WTC11 (cell line): ENCODE measurements at regions not wholly inside any gene's neighbourhood (a gene's known extent, or its start where the extent isn't known, plus 50 kb on each side); places are given as distances from the start of the nearest gene placed in this dataset.

Experiments used
- ATF1 ChIP-seq: sonication (generic); formaldehyde crosslinking; IDR thresholded peaks from 2 replicates; pipeline ENCODE4 v1.8.1; 2023; ENCODE audit warnings: mild to moderate bottlenecking, moderate library complexity, missing genetic modification reagents
- FOXK1 ChIP-seq: sonication (generic); formaldehyde crosslinking; IDR thresholded peaks from 2 replicates; pipeline ENCODE4 v1.8.0; 2022; ENCODE audit warnings: mild to moderate bottlenecking, moderate library complexity, missing genetic modification reagents
- IRF2 ChIP-seq: sonication (generic); formaldehyde crosslinking; IDR thresholded peaks from 2 replicates; pipeline ENCODE4 v1.8.0; 2022; ENCODE audit warnings: low read depth, missing genetic modification reagents, borderline replicate concordance
- NFYB ChIP-seq: sonication (generic); formaldehyde crosslinking; conservative IDR thresholded peaks from 2 replicates; pipeline ENCODE4 v1.8.0; 2022; ENCODE audit warnings: low read depth, missing genetic modification reagents
- NR3C1 ChIP-seq: sonication (generic); formaldehyde crosslinking; conservative IDR thresholded peaks from 2 replicates; pipeline ENCODE4 v1.8.1; 2023; ENCODE audit warnings: low read depth, mild to moderate bottlenecking, missing genetic modification reagents
- SP1 ChIP-seq: sonication (generic); formaldehyde crosslinking; conservative IDR thresholded peaks from 2 replicates; pipeline ENCODE4 v1.8.1; 2022; ENCODE audit warnings: missing genetic modification reagents
- TCF7 ChIP-seq: sonication (generic); formaldehyde crosslinking; IDR thresholded peaks from 2 replicates; pipeline ENCODE4 v1.8.0; 2022; ENCODE audit warnings: mild to moderate bottlenecking, low read depth, missing genetic modification reagents, moderate library complexity
- ZNF423 ChIP-seq: fragments of 250-450 bp; sonication (Bioruptor Pico); IDR thresholded peaks from 2 replicates; pipeline ENCODE4 v2.1.2; 2022; ENCODE audit warnings: mild to moderate bottlenecking, moderate library complexity
- TF ChIP-seq, protein P1 (sequence below): fragments of 200-600 bp; IDR thresholded peaks from 2 replicates; pipeline ENCODE4 v1.8.0; 2022; ENCODE audit warnings: antibody characterized with exemption
- TF ChIP-seq, protein P2 (sequence below): sonication (generic); formaldehyde crosslinking; IDR thresholded peaks from 2 replicates; pipeline ENCODE4 v1.8.0; 2022; ENCODE audit warnings: mild to moderate bottlenecking, missing genetic modification reagents
- TF ChIP-seq, protein P3 (sequence below): sonication (generic); formaldehyde crosslinking; IDR thresholded peaks from 2 replicates; pipeline ENCODE4 v1.8.1; 2023; ENCODE audit warnings: mild to moderate bottlenecking, missing genetic modification reagents
- TF ChIP-seq, protein P4 (sequence below): sonication (generic); formaldehyde crosslinking; IDR thresholded peaks from 2 replicates; pipeline ENCODE4 v1.8.1; 2023; ENCODE audit warnings: mild to moderate bottlenecking, missing genetic modification reagents
- TF ChIP-seq, protein P5 (sequence below): sonication (generic); formaldehyde crosslinking; IDR thresholded peaks from 2 replicates; pipeline ENCODE4 v1.8.1; 2022; ENCODE audit warnings: low read depth, mild to moderate bottlenecking, moderate library complexity, missing genetic modification reagents, borderline replicate concordance
- TF ChIP-seq, protein P6 (sequence below): fragments of 250-450 bp; sonication (Bioruptor Pico); IDR thresholded peaks from 2 replicates; pipeline ENCODE4 v1.9.0; 2021; ENCODE audit warnings: mild to moderate bottlenecking, borderline replicate concordance

DNA sequence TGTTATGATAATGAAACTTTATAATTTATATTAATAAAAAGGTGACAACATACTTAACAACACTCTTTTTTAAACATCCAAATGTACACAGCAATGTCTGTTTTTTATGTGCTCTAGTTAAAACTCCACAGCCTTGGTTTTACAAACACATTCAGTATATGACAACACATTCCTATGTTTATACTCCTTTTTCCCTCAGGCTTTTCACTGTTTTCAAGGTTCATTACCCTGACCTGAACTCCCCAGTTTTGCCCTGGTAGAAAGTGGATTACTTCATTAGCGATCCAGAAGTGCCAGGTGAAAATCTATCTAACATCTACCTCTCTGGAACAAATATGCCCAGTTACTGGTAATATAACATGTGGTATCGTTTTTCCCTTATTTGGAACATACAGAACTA lies 340.2 kb upstream of the DDHD1 start:
- TF ChIP-seq, protein P1, sequence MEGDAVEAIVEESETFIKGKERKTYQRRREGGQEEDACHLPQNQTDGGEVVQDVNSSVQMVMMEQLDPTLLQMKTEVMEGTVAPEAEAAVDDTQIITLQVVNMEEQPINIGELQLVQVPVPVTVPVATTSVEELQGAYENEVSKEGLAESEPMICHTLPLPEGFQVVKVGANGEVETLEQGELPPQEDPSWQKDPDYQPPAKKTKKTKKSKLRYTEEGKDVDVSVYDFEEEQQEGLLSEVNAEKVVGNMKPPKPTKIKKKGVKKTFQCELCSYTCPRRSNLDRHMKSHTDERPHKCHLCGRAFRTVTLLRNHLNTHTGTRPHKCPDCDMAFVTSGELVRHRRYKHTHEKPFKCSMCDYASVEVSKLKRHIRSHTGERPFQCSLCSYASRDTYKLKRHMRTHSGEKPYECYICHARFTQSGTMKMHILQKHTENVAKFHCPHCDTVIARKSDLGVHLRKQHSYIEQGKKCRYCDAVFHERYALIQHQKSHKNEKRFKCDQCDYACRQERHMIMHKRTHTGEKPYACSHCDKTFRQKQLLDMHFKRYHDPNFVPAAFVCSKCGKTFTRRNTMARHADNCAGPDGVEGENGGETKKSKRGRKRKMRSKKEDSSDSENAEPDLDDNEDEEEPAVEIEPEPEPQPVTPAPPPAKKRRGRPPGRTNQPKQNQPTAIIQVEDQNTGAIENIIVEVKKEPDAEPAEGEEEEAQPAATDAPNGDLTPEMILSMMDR: no peak
- TF ChIP-seq NFYB (CRISPR knock-in tag): no peak
- TF ChIP-seq, protein P2, sequence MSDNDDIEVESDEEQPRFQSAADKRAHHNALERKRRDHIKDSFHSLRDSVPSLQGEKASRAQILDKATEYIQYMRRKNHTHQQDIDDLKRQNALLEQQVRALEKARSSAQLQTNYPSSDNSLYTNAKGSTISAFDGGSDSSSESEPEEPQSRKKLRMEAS (CRISPR knock-in tag): no peak
- no peak for TF ChIP-seq TCF7
- TF ChIP-seq, protein P3, sequence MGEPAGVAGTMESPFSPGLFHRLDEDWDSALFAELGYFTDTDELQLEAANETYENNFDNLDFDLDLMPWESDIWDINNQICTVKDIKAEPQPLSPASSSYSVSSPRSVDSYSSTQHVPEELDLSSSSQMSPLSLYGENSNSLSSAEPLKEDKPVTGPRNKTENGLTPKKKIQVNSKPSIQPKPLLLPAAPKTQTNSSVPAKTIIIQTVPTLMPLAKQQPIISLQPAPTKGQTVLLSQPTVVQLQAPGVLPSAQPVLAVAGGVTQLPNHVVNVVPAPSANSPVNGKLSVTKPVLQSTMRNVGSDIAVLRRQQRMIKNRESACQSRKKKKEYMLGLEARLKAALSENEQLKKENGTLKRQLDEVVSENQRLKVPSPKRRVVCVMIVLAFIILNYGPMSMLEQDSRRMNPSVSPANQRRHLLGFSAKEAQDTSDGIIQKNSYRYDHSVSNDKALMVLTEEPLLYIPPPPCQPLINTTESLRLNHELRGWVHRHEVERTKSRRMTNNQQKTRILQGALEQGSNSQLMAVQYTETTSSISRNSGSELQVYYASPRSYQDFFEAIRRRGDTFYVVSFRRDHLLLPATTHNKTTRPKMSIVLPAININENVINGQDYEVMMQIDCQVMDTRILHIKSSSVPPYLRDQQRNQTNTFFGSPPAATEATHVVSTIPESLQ (CRISPR knock-in tag): no peak
- no peak for TF ChIP-seq ZNF423 (CRISPR knock-in tag)
- TF ChIP-seq SP1: no peak
- TF ChIP-seq IRF2: no peak
- no peak for TF ChIP-seq ATF1 (CRISPR knock-in tag)
- TF ChIP-seq, protein P4, sequence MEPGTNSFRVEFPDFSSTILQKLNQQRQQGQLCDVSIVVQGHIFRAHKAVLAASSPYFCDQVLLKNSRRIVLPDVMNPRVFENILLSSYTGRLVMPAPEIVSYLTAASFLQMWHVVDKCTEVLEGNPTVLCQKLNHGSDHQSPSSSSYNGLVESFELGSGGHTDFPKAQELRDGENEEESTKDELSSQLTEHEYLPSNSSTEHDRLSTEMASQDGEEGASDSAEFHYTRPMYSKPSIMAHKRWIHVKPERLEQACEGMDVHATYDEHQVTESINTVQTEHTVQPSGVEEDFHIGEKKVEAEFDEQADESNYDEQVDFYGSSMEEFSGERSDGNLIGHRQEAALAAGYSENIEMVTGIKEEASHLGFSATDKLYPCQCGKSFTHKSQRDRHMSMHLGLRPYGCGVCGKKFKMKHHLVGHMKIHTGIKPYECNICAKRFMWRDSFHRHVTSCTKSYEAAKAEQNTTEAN: no peak
- no peak for TF ChIP-seq FOXK1 (CRISPR knock-in tag)
- TF ChIP-seq, protein P5, sequence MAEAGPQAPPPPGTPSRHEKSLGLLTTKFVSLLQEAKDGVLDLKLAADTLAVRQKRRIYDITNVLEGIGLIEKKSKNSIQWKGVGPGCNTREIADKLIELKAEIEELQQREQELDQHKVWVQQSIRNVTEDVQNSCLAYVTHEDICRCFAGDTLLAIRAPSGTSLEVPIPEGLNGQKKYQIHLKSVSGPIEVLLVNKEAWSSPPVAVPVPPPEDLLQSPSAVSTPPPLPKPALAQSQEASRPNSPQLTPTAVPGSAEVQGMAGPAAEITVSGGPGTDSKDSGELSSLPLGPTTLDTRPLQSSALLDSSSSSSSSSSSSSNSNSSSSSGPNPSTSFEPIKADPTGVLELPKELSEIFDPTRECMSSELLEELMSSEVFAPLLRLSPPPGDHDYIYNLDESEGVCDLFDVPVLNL (CRISPR knock-in tag): no peak
- TF ChIP-seq NR3C1: no peak
- TF ChIP-seq, protein P6, sequence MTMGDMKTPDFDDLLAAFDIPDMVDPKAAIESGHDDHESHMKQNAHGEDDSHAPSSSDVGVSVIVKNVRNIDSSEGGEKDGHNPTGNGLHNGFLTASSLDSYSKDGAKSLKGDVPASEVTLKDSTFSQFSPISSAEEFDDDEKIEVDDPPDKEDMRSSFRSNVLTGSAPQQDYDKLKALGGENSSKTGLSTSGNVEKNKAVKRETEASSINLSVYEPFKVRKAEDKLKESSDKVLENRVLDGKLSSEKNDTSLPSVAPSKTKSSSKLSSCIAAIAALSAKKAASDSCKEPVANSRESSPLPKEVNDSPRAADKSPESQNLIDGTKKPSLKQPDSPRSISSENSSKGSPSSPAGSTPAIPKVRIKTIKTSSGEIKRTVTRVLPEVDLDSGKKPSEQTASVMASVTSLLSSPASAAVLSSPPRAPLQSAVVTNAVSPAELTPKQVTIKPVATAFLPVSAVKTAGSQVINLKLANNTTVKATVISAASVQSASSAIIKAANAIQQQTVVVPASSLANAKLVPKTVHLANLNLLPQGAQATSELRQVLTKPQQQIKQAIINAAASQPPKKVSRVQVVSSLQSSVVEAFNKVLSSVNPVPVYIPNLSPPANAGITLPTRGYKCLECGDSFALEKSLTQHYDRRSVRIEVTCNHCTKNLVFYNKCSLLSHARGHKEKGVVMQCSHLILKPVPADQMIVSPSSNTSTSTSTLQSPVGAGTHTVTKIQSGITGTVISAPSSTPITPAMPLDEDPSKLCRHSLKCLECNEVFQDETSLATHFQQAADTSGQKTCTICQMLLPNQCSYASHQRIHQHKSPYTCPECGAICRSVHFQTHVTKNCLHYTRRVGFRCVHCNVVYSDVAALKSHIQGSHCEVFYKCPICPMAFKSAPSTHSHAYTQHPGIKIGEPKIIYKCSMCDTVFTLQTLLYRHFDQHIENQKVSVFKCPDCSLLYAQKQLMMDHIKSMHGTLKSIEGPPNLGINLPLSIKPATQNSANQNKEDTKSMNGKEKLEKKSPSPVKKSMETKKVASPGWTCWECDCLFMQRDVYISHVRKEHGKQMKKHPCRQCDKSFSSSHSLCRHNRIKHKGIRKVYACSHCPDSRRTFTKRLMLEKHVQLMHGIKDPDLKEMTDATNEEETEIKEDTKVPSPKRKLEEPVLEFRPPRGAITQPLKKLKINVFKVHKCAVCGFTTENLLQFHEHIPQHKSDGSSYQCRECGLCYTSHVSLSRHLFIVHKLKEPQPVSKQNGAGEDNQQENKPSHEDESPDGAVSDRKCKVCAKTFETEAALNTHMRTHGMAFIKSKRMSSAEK (CRISPR knock-in tag): no peak
